ENCODE measurements at regions not wholly inside any gene's neighbourhood (a gene's known extent, or its start where the extent isn't known, plus 50 kb on each side); places are given as distances from the start of the nearest gene placed in this dataset.

DNA sequence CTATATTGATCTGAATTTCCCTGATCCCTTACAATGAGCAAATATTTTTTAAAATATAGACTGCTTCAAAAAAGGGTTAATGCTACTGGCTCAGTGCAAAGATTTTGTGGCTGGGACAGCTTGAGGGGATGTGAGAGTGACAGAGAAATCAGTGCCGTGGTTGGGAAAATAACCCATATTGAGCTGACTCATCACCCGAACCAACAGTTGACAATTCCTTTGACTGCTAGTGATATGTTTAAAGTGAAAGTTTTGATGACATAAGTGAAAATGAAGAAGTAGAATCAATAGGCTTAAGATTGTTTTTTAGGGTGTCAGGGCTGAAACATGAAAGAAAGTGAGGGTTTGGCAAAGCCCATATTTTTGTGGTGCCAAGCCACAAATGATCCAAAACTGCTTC, 257.1 kb upstream of the TENM4 start:
- TF ChIP-seq CTCF (IDR thresholded peaks at IDR 0.05) = no peak
- no peak for TF ChIP-seq EZH2 (IDR thresholded peaks at IDR 0.05)
- no peak for TF ChIP-seq EZH2phosphoT487 (IDR thresholded peaks at IDR 0.05)

Data from neural progenitor cell (in vitro differentiated cells).